HCT116 (cell line): ENCODE measurements at regions not wholly inside any gene's neighbourhood (a gene's known extent, or its start where the extent isn't known, plus 50 kb on each side); places are given as distances from the start of the nearest gene placed in this dataset.

Source experiments
- ATAC-seq: fragments of 200-7000 bp; cut with Tn5 transposase; 2 replicates; pipeline ENCODE4 v1.9.1; 2020; ENCODE audit warnings: mild to moderate bottlenecking, moderate library complexity
- BruUV-seq: library from RNA; stranded (reverse); fragments of 400-500 nt; replicated peaks from 2 replicates; lab custom pipeline; 2021; lab: Mats Ljungman, UMichigan
- CTCF ChIA-PET: fragments of 300-600 bp; sonication (Branson Sonifier 250); formaldehyde crosslinking; loops from one replicate; lab custom pipeline; 2021; ENCODE audit warnings: antibody characterized with exemption; lab: Charles Lee
- POLR2A ChIA-PET: fragments of 300-600, 350-600 bp; sonication (Branson Sonifier 250); formaldehyde crosslinking; loops from one replicate; lab custom pipeline; 2021; ENCODE audit warnings: antibody characterized with exemption; lab: Charles Lee
- RAD21 ChIA-PET, 2 experiments: fragments of 300-600 bp; sonication (Branson Sonifier 250); formaldehyde crosslinking; loops; one replicate each; lab custom pipeline; 2023; ENCODE audit warnings: low total read pairs in 2 of 2; ENCODE audit not compliant: uncharacterized antibody in 2 of 2, unreplicated experiment in 2 of 2, low non-redundant PET in 1 of 2; lab: Charles Lee
- DNase-seq: peaks from one replicate; pipeline ENCODE4 v3.0.0-alpha.2; 2010; ENCODE audit warnings: low read depth, low spot score
- H2AFZ ChIP-seq: fragments of 200-600 bp; shearing (Covaris generic), sonication (generic); 2 replicates; pipeline ENCODE4 v1.6.1; 2017; ENCODE audit warnings: low read depth, mixed run types, mixed read lengths, antibody characterized with exemption, low read length; ENCODE audit not compliant: poor library complexity, severe bottlenecking
- H3K27ac ChIP-seq: 2 replicates; pipeline ENCODE4 v1.5.1; 2012; ENCODE audit warnings: low read depth, low read length
- H3K27me3 ChIP-seq: fragments of 200-600 bp; sonication (generic); 2 replicates; pipeline ENCODE4 v1.6.1; 2016; ENCODE audit warnings: mixed run types, low read length, mixed read lengths; ENCODE audit not compliant: insufficient read depth
- H3K36me3 ChIP-seq, 2 experiments: fragments of 200-500 bp in 1 of 2; fragments of 200-600 bp in 1 of 2; sonication (Bioruptor generic) in 1 of 2; sonication (generic) in 1 of 2; 2 replicates each; pipeline versions ENCODE4 v1.5.1 to v1.6.1; 2014 to 2016; ENCODE audit warnings: low read length in 2 of 2, inconsistent platforms in 1 of 2, mixed read lengths in 1 of 2, mixed run types in 1 of 2; ENCODE audit not compliant: insufficient read depth in 2 of 2, control insufficient read depth in 1 of 2
- H3K4me1 ChIP-seq, 2 experiments: fragments of 200-600 bp in 1 of 2; sonication (generic) in 1 of 2; 2 replicates each; pipeline versions ENCODE4 v1.5.1 to v1.6.1; 2012 to 2017; ENCODE audit warnings: low read length in 2 of 2, inconsistent platforms in 1 of 2, mild to moderate bottlenecking in 1 of 2, mixed read lengths in 1 of 2, mixed run types in 1 of 2, moderate library complexity in 1 of 2; ENCODE audit not compliant: insufficient read depth in 2 of 2, control insufficient read depth in 1 of 2
- H3K4me2 ChIP-seq: fragments of 200-600 bp; sonication (generic); 2 replicates; pipeline ENCODE4 v1.6.1; 2017; ENCODE audit warnings: mixed run types, low read length, mixed read lengths
- H3K4me3 ChIP-seq, 2 experiments: fragments of 200-600 bp in 1 of 2; sonication (generic) in 1 of 2; replicated peaks in 1 of 2; 2 replicates each; pipeline ENCODE4 v1.5.1; 2011 to 2016; ENCODE audit warnings: low read length in 2 of 2, control low read depth in 1 of 2, low read depth in 1 of 2, mild to moderate bottlenecking in 1 of 2, mixed read lengths in 1 of 2, mixed run types in 1 of 2
- H3K79me2 ChIP-seq: fragments of 200-600 bp; sonication (generic); 2 replicates; pipeline ENCODE4 v1.6.1; 2017; ENCODE audit warnings: mild to moderate bottlenecking, mixed run types, low read length, moderate library complexity, mixed read lengths; ENCODE audit not compliant: insufficient read depth
- H3K9ac ChIP-seq: fragments of 200-600 bp; sonication (generic); 2 replicates; pipeline ENCODE4 v1.6.1; 2016; ENCODE audit warnings: low read length, mixed read lengths
- H3K9me2 ChIP-seq: fragments of 200-600 bp; sonication (generic), shearing (Covaris generic); 2 replicates; pipeline ENCODE4 v1.6.1; 2017; ENCODE audit warnings: mixed run types, mild to moderate bottlenecking, moderate library complexity; ENCODE audit not compliant: insufficient read depth
- H3K9me3 ChIP-seq, 2 experiments: fragments of 200-500 bp in 1 of 2; fragments of 200-600 bp in 1 of 2; sonication (Bioruptor generic) in 1 of 2; sonication (generic) in 1 of 2; 2 replicates each; pipeline ENCODE4 v1.6.1; 2014 to 2017; ENCODE audit warnings: low read length in 2 of 2, mixed read lengths in 2 of 2, inconsistent platforms in 1 of 2, low read depth in 1 of 2, mild to moderate bottlenecking in 1 of 2, mixed run types in 1 of 2, moderate library complexity in 1 of 2; ENCODE audit not compliant: control insufficient read depth in 1 of 2, insufficient read depth in 1 of 2
- H4K20me1 ChIP-seq: fragments of 200-600 bp; sonication (generic), shearing (Covaris generic); 2 replicates; pipeline ENCODE4 v1.6.1; 2017; ENCODE audit warnings: mixed run types, mild to moderate bottlenecking, moderate library complexity; ENCODE audit not compliant: insufficient read depth
- ATF3 ChIP-seq: IDR thresholded peaks from 2 replicates; pipeline ENCODE4 v1.6.1; 2012
- CBX3 ChIP-seq: IDR thresholded peaks from 2 replicates; pipeline ENCODE4 v1.6.1; 2012; ENCODE audit warnings: low read depth
- EGR1 ChIP-seq: IDR thresholded peaks from 2 replicates; pipeline ENCODE4 v1.6.1; 2012; ENCODE audit warnings: low read depth
- ELF1 ChIP-seq: IDR thresholded peaks from 2 replicates; pipeline ENCODE4 v1.6.1; 2012; ENCODE audit warnings: low read depth, borderline replicate concordance
- EZH2 ChIP-seq: fragments of 200-600 bp; sonication (generic); IDR thresholded peaks from 2 replicates; pipeline ENCODE4 v1.6.1; 2017; ENCODE audit warnings: antibody characterized with exemption, mixed run types
- FOSL1 ChIP-seq: IDR thresholded peaks from 2 replicates; pipeline ENCODE4 v1.6.1; 2012; ENCODE audit warnings: low read depth
- MAX ChIP-seq: IDR thresholded peaks from 2 replicates; pipeline ENCODE4 v1.6.1; 2012
- POLR2AphosphoS5 ChIP-seq: IDR thresholded peaks from 2 replicates; pipeline ENCODE4 v1.6.1; 2011; ENCODE audit warnings: mild to moderate bottlenecking, low read depth, low read length, moderate library complexity
- RAD21 ChIP-seq: IDR thresholded peaks from 2 replicates; pipeline ENCODE4 v1.6.1; 2012; ENCODE audit warnings: low read depth, mild to moderate bottlenecking
- REST ChIP-seq: IDR thresholded peaks from 2 replicates; pipeline ENCODE4 v1.6.1; 2012; ENCODE audit warnings: low read depth
- SIN3A ChIP-seq: IDR thresholded peaks from 2 replicates; pipeline ENCODE4 v1.6.1; 2012; ENCODE audit warnings: low read depth
- SRF ChIP-seq: IDR thresholded peaks from 2 replicates; pipeline ENCODE4 v1.6.1; 2012; ENCODE audit warnings: low read depth
- TCF7L2 ChIP-seq: IDR thresholded peaks from 2 replicates; pipeline ENCODE4 v1.7.0; 2011; ENCODE audit warnings: borderline replicate concordance, inconsistent platforms; ENCODE audit not compliant: insufficient read depth, insufficient read length; ENCODE audit errors: extremely low read depth
- YY1 ChIP-seq: IDR thresholded peaks from 2 replicates; pipeline ENCODE4 v1.6.1; 2011; ENCODE audit warnings: low read length, low read depth, moderate library complexity, mild to moderate bottlenecking; ENCODE audit not compliant: insufficient replicate concordance; ENCODE audit errors: extremely low read depth
- ZBTB33 ChIP-seq: IDR thresholded peaks from 2 replicates; pipeline ENCODE4 v1.6.1; 2011; ENCODE audit warnings: mild to moderate bottlenecking, low read length, moderate library complexity; ENCODE audit not compliant: insufficient replicate concordance; ENCODE audit errors: extremely low read depth
- ZFX ChIP-seq: fragments of 450-650 bp; IDR thresholded peaks from 2 replicates; pipeline ENCODE4 v1.6.1; 2017
- ZNF274 ChIP-seq: fragments of 200-500 bp; sonication (Bioruptor generic); IDR thresholded peaks from 2 replicates; pipeline ENCODE4 v1.6.1; 2014; ENCODE audit warnings: mild to moderate bottlenecking, low read depth, low read length, inconsistent platforms
- intact Hi-C: fragments of 100-400 bp; cut with micrococcal nuclease; formaldehyde crosslinking; loops from 2 replicates; pipeline ENCODE4 v1.10.0; 2022

GRCh38 chr14:89060191-89060590 lies 235.7 kb downstream of the TTC8 start:
- Histone ChIP-seq H3K4me2 (no peak overlapping the region), H3K79me2 (no peaks in the 10 kb centered on the region), H3K4me3 (no peak overlapping the region), H3K27me3 (no peaks in the 10 kb centered on the region), H3K36me3 (no peaks in the 10 kb centered on the region), H3K4me1 (no peaks in the 10 kb centered on the region), H3K27ac (no peak overlapping the region), H4K20me1 (no peaks in the 10 kb centered on the region), H2AFZ (no peak overlapping the region), H3K9ac (no peak overlapping the region), H3K9me2 (no peaks in the 10 kb centered on the region), H3K9me3 (no peaks in the 10 kb centered on the region)
- ATAC-seq (no peak), DNase-seq (no peak)
- ChIA-PET CTCF (no interaction called here), POLR2A (no interaction called here), RAD21 (no interaction called here)
- TF ChIP-seq YY1 (no peak), ATF3 (no peak), EZH2 (no peak), SIN3A (no peak), ELF1 (no peak), CBX3 (no peak)
- intact Hi-C loops = no loop called here
- BruUV-seq = no TSS peak

- ChIA-PET POLR2A (no interaction called here), RAD21 (no interaction called here)
- TF ChIP-seq FOSL1 (no peak), EZH2 (no peak), ZFX (no peak), CBX3 (no peak), POLR2AphosphoS5 (no peak), TCF7L2 (no peak), RAD21 (no peak), SRF (no peak), MAX (no peak), EGR1 (no peak), ZBTB33 (no peak), ZNF274 (no peak), YY1 (no peak), REST (no peak)
These were observed 237.2 kb downstream of the TTC8 start for GRCh38 chr14:89061696-89062095.

More at GRCh38 chr14:89061696-89062095, 237.2 kb downstream of the TTC8 start:
- no peaks in the 10 kb centered on the region for H3K9me3 ChIP-seq
- H3K79me2 ChIP-seq = no peaks in the 10 kb centered on the region
- intact Hi-C loops = no loop called here
- no peaks in the 10 kb centered on the region for H3K4me1 ChIP-seq
- ATAC-seq (no peak), DNase-seq (no peak)
- H3K9ac ChIP-seq = no peak overlapping the region
- H3K4me2 ChIP-seq = no peak overlapping the region
- H3K27me3 ChIP-seq = no peaks in the 10 kb centered on the region
- no peaks in the 10 kb centered on the region for H4K20me1 ChIP-seq
- H3K27ac ChIP-seq = no peak overlapping the region
- no TSS peak for BruUV-seq
- no peaks in the 10 kb centered on the region for H3K9me2 ChIP-seq
- H3K36me3 ChIP-seq = no peaks in the 10 kb centered on the region
- CTCF ChIA-PET = no interaction called here
- no peak overlapping the region for H3K4me3 ChIP-seq
- H2AFZ ChIP-seq = no peak overlapping the region
